ENCODE measurements at regions not wholly inside any gene's neighbourhood (a gene's known extent, or its start where the extent isn't known, plus 50 kb on each side); places are given as distances from the start of the nearest gene placed in this dataset.

DNA sequence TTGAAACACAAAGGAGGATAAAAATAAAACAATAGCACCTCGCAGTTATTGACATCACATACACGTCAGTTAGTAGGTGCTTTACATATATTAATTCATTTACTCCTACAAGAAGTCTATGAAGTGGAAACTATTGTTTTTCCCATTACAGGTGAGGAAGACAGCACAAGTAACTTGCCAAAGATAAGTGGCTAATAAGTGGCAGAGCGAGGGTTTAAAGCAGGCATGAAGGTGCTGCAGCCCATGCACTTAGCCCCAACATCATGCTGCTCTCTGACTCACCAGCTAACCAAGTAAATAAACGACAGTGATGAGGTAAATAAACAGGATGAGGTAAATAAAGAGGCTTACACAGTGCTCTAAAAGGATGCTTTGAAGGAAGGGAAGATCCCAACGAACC, 498.6 kb upstream of the ZEB2 start:
- DNase-seq (ENCODE audit: low spot score) = no peak

DNA sequence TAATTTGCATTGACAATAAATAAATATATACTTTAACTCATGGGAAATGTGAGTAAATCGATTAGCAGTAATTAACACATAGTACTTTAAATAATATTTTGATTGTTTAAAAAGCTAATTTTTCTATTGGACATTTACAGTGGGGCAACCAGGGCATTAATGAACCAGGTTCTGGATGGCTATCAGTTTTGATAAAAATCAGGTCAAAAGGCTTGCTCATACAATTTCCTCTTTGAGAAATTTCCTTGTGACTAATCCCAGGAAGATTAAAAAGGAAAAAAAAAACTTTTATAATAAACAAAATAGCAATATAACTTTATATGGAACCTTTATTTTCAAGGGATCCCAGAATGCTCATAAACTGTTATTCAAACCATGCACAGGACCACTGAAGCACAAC, 497.2 kb upstream of the ZEB2 start:
- DNase-seq (ENCODE audit: low spot score) = no peak

- no peak for DNase-seq (ENCODE audit: low spot score)
These were observed 496.8 kb upstream of the ZEB2 start for GRCh38 chr2:145016711-145017110.

GRCh38 chr2:145015561-145015960, 495.6 kb upstream of the ZEB2 start:
- DNase-seq (ENCODE audit: low spot score) = no peak

DNA sequence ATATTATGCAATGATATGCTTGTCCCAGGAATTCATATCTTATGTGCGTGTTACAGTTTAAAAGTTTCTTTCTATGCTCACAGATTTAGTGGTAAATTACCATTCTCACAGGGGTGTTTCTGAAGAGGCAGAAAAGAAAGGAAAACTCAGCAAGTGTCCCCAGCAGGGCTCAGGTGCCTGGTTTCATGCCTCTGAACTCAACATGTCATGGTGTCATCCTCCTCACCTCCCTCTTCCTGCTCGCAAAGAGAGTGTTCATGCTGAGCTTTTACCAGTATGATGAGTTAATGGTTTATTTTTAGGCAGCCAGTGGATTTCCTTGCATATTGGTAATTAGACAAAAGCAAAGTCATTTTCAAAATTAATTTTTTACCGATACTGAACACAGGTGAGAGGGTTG, 492.9 kb upstream of the ZEB2 start:
- no peak for DNase-seq (ENCODE audit: low spot score)

DNA sequence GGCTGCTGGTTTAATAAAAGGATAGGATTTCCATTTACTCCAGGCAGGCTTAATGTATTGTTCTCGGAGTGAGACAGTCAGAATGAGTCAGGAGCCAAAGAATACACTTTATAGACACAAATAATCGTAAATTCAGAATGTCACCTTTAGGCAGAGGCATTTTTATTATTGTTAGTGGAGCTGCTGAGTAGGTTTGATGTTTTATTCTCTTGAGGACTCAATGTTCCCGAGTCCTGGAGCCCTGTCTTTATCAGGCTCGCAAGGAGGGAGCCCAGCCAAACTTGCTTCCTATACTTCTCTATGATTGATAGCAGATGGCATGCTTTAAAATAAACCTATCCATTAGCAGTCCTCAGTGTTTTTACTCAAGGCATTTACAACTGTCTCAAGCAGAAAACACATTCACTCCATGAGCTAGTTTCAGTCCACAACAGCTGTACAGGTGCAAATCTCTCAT, 492.3 kb upstream of the ZEB2 start:
- DNase-seq (ENCODE audit: low spot score) = no peak

DNA sequence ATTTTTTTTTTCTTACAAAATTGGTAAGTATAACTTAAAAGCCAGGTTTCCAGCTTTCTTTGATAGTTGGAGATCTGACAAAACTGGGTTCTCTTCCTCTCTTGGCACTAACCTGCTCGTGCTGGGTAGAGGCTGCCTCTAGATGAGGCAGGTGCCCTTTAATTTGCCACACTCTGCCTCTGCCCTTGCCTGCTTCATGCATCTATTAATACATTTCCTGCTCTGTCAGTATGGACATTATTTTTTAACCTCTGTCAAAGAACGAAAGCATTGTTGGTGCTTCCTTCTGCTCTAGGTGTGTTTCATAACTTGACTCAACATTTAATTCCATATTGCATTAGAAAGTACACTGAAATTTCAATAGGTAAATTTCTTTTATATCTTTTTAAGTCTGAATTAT, 490.7 kb upstream of the ZEB2 start:
- no peak for DNase-seq (ENCODE audit: low spot score)

GRCh38 chr2:145007960-145008263, 488.0 kb upstream of the ZEB2 start:
- DNase-seq (ENCODE audit: low spot score) = no peak

DNA sequence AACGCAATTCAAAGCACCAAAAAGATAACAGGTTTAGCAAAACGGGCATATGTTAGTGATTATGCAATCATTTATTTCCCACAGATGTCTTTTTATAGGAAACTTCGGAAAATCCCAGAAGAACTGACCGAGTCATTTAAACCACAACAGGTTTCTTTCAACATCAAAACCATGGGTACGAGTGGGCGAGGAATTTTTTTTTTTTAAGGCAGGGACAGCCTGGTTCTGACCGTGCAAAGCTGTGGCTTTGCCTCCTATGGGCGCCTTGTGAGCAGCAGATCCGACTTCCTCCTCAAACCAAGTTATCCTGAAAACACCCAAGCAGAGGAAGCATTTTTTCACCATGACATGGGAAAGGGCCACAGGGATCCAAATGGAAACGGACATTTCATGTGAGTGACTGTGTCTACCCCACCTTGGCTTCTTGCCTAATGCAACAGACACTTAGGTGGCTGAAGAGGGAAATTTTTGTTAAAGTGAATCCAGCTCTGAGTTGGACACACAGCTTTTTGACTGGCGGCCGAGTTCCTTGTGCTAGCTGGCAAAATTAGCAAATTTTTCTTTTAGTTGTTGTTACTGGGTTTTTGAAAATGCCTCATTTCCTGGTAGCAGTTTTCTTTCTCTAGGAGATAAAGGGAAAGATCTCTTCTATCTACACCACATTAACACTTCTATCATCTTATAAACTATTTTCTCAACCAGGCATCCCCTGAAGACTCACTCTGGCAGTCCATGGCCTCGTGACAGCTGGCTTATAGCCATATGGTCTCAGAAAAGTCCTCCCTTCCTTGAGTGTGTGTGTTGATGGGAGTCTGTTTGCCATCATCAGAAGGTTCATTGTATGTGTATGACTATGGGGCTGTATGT, 487.4 kb upstream of the ZEB2 start:
- DNase-seq (ENCODE audit: low spot score) = peak; percentile 78

DNA sequence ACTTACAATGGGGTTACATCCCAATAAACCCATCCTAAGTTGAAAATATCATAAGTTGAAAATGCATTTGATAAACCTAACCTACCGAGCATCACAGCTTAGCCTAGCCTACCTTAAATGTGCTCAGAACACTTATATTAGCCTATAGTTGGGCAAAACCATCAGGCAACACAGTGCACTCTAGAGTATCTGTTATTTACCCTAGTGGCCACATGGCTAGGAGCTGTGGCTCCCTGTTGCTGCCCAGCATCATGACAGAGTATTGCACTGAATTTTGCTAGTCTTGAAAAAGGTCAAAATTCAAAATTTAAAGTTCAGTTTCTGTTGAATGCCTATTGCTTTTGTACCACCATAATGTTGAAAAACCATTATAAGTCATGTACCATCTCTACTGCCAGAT, 482.7 kb upstream of the ZEB2 start:
- no peak for DNase-seq (ENCODE audit: low spot score)

GRCh38 chr2:145000376-145000775, 480.5 kb upstream of the ZEB2 start:
- no peak for DNase-seq (ENCODE audit: low spot score)

GRCh38 chr2:144999936-145000335, 480.0 kb upstream of the ZEB2 start:
- no peak for DNase-seq (ENCODE audit: low spot score)

DNA sequence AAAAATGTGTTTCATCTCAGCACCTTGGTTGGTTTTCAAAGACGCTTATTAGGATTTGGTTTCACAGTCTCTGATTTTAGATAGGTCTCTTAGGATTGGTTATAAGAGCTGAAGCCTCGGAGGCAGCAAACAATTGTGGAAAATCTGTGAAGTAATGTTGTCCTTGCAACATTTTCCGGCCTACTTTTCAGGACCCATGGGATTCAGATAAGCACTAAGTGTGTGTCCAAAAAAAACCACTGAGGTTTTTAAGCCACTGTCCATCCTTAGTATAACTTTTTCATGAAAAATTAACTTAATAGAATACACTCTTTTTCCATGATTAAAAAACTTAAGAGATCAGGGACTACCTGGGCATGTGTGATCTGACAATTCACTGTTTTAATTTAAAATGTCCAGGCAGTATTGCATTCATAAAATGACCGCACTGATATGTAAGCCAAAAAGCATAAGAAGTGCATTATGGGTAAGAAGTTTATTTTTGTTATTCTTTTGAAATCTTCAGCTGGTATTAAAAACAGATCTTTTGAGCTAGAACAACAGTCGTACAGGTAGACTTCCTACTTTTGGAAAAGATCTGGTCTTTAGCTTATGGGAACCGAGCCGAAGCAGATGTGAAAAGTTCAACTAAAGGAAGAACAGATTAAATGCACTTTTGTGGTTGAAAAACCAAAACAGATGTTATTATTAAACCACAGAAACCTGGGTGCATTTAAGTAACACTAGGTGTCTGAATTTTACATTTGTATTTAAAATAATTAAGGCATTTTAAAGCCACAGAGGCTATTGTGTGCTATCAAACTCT, 479.4 kb upstream of the ZEB2 start:
- DNase-seq (ENCODE audit: low spot score) = no peak

DNA sequence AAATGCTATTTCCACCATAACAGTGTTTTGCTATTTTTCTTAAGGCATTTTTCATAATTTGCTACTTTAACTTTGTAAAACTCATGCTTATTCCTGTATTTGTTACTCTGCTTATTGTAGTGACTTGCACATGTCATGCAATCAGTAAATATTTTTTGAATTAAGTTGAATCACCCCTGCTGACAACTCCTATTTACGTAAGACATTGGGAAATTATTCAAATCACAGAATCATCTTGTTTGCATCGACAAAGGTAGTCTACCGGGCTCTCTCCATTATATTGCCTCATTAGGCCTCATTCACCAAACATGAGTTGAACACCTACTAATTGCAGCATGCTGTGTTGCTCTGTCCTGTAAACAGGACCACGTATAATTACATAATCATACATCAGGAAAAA, 478.5 kb upstream of the ZEB2 start:
- no peak for DNase-seq (ENCODE audit: low spot score)

DNA sequence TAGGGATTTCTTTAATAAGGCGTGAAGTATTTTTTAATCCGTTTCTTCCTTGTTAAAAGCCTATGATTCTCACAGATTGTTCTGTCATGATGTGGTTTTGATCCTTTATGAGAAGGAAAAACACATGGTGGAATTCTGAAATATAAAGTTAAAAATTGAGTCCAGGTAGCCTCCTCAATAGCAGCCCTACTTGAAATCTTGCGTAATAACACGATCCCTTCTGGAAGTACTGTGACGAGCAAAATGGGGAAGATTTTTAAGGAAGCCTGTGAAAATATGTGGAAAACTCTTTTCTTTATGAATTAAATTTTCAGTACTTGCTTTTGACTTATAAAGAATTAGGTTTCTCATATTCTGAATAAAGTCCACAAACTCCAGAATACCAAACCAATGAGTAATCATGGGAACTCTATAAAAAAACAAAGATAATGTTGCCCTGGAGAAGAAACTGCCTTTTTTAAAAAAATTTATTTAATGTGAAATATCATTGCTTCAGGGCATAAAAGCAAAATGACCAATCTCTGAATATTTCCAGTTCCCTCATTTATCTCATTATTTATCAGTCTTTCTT, 476.4 kb upstream of the ZEB2 start:
- DNase-seq (ENCODE audit: low spot score) = peak; percentile 30

GRCh38 chr2:144995482-144995881, 475.6 kb upstream of the ZEB2 start:
- peak; percentile 32 for DNase-seq (ENCODE audit: low spot score)

GRCh38 chr2:144990661-144991060, 470.7 kb upstream of the ZEB2 start:
- no peak for DNase-seq (ENCODE audit: low spot score)

DNA sequence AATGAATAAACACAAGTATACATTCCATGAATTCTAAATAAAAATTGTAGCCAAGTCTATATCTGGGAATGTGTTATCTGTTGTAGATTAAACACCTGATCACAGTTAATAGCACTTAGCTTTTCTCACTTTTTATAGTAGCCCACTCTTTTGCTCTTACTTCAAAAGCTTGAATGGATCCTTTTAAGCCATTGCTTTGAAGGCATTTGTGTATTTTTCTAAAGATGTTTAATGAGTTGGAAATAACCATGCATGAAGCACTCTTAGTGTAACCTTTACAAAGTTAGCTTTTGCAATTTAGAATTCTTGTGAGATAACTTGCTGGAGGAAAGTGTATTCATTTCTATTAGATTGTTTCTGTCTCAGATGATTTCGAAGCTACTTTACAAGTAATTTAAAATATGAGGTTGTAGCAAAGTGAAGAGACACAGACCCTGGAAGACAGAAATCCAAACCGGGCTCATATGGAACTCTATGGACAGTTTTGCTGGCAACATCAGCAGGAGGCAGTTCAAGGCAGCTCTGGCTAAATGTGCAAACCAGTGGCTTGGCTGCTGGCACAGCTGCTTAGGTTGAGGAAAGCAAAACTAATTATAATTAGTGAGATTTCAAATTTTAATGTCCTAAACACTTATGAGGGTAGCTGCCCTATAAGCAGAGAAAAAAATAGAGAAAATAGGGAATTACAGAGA, 469.8 kb upstream of the ZEB2 start:
- DNase-seq (ENCODE audit: low spot score) = no peak

DNA sequence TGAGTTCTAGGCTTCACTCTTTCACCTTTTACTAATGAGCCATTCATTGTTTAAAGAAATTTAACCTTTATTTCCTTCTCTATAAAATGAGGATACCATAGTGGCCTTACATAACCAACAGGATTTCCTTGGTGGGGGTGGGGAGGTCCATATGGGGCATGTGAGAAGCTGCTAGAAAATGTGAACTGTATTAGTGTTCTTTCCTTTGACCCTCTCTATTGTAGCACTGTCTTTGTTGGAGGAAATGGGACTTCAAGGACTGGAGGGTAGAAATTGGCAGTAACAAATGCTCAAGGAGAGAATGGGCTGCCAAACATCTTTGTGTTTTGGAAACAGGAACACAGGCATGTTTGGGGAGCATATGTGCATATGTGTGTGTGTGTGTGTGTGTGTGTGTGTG, 468.7 kb upstream of the ZEB2 start:
- no peak for DNase-seq (ENCODE audit: low spot score)

DNA sequence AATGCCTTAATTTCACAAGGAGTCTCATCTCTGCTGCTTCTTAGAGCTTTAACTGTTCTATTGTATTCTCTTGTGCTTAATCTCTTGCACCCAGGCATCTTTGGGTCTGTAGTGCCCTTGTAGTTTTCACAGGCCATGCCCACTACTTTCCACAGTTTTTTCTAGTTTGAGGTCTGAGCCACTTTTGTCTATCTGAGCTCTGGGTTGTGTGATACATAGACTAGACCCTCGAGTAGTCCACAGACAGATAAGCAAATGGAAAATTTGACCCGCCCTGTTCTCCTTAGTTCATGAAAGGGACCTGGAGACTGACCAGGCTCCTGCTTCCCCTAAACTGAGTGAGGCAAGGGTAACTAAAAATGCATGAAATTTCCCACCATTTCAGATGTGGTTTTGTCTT, 466.8 kb upstream of the ZEB2 start:
- no peak for DNase-seq (ENCODE audit: low spot score)

DNA sequence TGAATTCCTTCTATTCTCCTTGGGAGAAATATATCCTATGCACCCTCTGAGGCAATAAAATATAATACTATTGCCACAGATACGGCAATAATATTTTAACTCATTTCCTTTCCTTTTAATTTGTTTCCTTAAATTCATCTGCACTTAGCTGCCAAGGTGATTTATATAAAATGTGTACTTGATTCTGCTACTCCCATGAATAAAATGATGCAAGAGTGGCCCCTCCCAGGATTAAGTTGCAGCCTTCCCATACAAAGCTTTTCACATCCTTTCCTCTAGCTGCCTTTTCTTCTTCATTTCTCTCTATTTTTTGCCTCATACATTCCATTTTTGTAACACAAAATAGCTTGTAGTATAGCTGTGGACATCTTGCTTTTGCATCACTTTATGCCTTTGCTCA, 464.1 kb upstream of the ZEB2 start:
- DNase-seq (ENCODE audit: low spot score) = no peak

- DNase-seq (ENCODE audit: low spot score) = no peak
These were observed 463.2 kb upstream of the ZEB2 start for GRCh38 chr2:144983107-144983506.

GRCh38 chr2:144982481-144982880, 462.6 kb upstream of the ZEB2 start:
- no peak for DNase-seq (ENCODE audit: low spot score)

Data from GM03348 (cell line).